ENCODE measurements at regions not wholly inside any gene's neighbourhood (a gene's known extent, or its start where the extent isn't known, plus 50 kb on each side); places are given as distances from the start of the nearest gene placed in this dataset.

DNA sequence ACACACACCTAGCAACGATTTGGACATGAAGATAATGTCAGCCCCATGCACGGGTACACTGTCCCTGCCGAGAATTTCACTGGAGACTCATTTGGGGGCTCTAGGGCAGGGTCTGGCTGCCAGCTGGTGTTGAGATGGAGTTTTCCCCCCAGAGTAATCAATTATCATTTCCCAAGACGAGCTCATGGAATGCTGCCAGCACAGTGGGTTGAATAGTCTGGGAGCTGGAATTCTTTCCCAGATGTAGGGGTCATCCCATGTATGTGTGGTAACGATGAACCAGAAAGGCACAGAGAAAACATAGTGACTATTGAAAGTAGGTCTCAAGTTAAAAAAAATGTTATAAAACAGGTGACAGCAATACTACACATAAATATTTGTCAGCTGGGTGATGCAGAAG lies 579.9 kb downstream of the MAFB start:
- in situ Hi-C loops (cut with HindIII; ENCODE audit: low pct_ligation_motif_present, low pct_unique_long_range_greater_than_20kb, low sequenced_read_pairs): no loop called here
- no peak for DNase-seq

- DNase-seq: no peak
- in situ Hi-C loops (cut with HindIII; ENCODE audit: low pct_ligation_motif_present, low pct_unique_long_range_greater_than_20kb, low sequenced_read_pairs): no loop called here
Measured at GRCh38 chr20:40108321-40108720, 580.7 kb downstream of the MAFB start.

GRCh38 chr20:40104959-40105358 lies 584.1 kb downstream of the MAFB start:
- no peak for DNase-seq
- in situ Hi-C loops (cut with HindIII; ENCODE audit: low pct_ligation_motif_present, low pct_unique_long_range_greater_than_20kb, low sequenced_read_pairs): no loop called here

GRCh38 chr20:40103420-40103819 lies 585.6 kb downstream of the MAFB start:
- in situ Hi-C loops (cut with HindIII; ENCODE audit: low pct_ligation_motif_present, low pct_unique_long_range_greater_than_20kb, low sequenced_read_pairs): no loop called here
- DNase-seq: no peak

DNA sequence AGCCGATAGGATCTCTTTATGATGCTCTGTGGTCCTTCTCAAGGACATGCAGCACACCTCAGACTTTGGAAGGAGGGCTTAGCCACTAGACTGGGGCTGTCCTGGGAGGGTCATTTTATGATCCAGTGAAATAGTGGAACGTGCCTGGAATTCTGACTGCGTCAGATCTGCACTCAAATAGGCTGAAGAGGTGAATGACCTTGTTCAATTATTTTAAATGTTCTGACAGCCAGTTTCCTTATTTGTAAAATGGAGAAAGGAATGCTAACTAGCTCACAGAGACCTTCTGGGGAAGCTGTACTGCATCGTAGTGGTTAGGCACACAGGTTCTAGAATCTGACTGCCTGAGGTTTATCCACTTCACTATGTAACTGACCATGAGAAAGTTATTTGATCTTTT lies 587.5 kb downstream of the MAFB start:
- no peak for DNase-seq
- in situ Hi-C loops (cut with HindIII; ENCODE audit: low pct_ligation_motif_present, low pct_unique_long_range_greater_than_20kb, low sequenced_read_pairs): no loop called here

DNA sequence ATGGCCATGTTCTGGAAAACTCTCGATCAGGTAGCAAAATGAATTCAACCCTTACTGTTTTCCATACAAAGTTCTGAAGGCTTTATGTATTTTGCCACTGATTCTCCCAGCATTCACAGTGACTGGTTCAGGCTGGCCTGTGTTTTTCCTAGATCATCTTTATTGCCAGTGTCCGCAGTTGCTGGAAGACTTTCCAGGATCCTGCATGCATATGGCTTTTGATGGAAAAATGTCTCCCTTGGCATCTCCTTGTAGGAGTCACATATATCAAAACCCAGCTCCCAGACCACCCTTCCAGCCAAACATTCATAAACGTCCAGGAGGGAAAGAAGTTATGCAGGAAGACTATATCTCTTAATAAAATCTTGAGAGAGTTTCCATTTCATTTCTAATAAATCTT lies 588.8 kb downstream of the MAFB start:
- no peak for DNase-seq
- in situ Hi-C loops (cut with HindIII; ENCODE audit: low pct_ligation_motif_present, low pct_unique_long_range_greater_than_20kb, low sequenced_read_pairs): no loop called here

DNA sequence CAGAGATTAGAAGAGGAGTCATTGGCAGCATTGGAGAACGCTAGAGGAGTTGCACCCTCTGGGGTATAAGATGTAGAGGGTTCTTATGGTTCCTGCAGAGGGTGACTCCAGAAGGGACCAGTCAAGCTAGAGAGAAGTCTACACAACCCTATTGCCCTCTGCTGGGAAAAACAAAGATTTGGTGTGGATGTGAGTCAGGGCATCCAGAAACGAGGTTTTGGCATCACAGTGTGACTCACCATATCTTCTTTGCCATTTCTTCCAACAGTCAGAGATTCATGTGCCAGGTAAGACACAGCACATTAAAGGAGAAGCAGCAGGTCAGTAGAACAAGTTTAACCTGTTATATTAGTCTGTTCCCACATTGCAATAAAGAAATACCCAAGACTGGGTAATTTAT lies 598.8 kb downstream of the MAFB start:
- DNase-seq: no peak
- in situ Hi-C loops (cut with HindIII; ENCODE audit: low pct_ligation_motif_present, low pct_unique_long_range_greater_than_20kb, low sequenced_read_pairs): no loop called here

- no peak for DNase-seq
- in situ Hi-C loops (cut with HindIII; ENCODE audit: low pct_ligation_motif_present, low pct_unique_long_range_greater_than_20kb, low sequenced_read_pairs): no loop called here
Measured at GRCh38 chr20:40087496-40087895, 601.5 kb downstream of the MAFB start.

GRCh38 chr20:40085513-40085912 lies 603.5 kb downstream of the MAFB start:
- in situ Hi-C loops (cut with HindIII; ENCODE audit: low pct_ligation_motif_present, low pct_unique_long_range_greater_than_20kb, low sequenced_read_pairs): no loop called here
- DNase-seq: no peak

- DNase-seq: no peak
- in situ Hi-C loops (cut with HindIII; ENCODE audit: low pct_ligation_motif_present, low pct_unique_long_range_greater_than_20kb, low sequenced_read_pairs): no loop called here
Measured at GRCh38 chr20:40082436-40082835, 606.6 kb downstream of the MAFB start.

- in situ Hi-C loops (cut with HindIII; ENCODE audit: low pct_ligation_motif_present, low pct_unique_long_range_greater_than_20kb, low sequenced_read_pairs): no loop called here
- DNase-seq: no peak
Measured at GRCh38 chr20:40081653-40082052, 607.4 kb downstream of the MAFB start.

DNA sequence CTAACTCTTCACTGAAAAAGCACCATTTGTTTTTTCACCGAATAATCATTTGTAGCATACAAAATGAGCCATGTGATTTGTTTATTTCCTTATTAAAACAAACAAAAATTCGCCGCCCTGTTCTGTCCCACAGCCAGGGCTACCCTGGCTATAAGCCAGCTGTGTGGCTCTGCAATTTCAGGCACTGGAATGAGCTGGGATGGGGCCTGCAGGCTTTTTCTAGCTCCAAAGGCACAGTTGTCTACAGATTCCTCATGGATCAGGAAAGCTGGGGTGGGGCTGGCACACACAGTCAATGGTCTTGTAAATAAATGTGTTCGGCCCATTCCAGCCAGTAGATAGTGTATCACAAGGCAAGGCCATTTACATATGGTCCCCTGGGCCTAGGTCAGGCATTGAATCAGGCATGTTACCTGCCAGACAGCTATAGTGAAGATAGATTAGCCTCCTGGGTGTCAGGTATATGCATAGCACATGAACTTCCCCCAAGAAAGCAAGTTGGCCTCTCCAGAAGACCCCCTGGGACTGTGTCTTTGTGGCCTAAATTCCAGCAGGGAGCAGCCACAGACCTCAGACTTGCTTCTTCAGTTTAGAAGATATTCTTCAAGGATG lies 608.9 kb downstream of the MAFB start:
- no peak for DNase-seq
- in situ Hi-C loops (cut with HindIII; ENCODE audit: low pct_ligation_motif_present, low pct_unique_long_range_greater_than_20kb, low sequenced_read_pairs): no loop called here

- in situ Hi-C loops (cut with HindIII; ENCODE audit: low pct_ligation_motif_present, low pct_unique_long_range_greater_than_20kb, low sequenced_read_pairs): no loop called here
Measured at GRCh38 chr20:40073535-40074111, 615.4 kb downstream of the MAFB start.

DNA sequence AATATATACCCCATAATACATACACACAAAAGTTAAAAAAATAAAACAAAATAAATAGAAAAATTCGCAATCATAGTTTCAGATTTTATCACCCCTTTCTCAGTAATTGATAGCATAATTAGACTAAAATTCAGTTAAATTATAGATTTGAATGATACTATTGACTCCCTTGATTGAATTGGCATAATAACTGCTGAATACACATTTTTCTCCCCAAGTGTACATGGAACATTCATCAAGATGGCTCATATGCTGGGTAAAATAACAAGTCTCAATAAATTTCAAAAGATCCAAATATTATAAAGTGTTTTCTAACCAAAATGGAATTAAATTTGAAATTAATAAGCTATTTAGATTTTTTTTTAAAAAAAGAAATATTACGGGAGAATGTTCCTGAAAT lies 616.1 kb downstream of the MAFB start:
- no peak for DNase-seq
- in situ Hi-C loops (cut with HindIII; ENCODE audit: low pct_ligation_motif_present, low pct_unique_long_range_greater_than_20kb, low sequenced_read_pairs): no loop called here

More at GRCh38 chr20:40073535-40074111, 615.4 kb downstream of the MAFB start:
- no peak for DNase-seq

DNA sequence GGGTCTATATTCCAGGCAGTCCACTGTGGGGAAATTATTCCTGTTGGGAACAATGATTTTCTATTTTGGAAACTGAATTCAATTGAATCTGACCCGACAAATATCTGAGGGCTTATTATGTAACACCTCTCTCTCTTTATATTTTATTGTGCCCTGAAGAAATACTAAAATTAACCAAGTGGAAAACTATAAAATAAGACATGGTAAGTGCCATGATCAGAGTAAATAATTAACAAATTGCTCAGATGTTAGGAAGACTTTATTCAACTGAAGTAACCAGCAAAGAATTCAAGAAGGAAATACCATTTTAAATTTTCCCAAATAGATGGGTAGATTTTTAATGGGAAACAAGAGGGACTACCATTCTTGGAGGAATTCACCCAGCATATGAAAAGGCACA lies 632.9 kb downstream of the MAFB start:
- DNase-seq: peak; percentile 16
- in situ Hi-C loops (cut with HindIII; ENCODE audit: low pct_ligation_motif_present, low pct_unique_long_range_greater_than_20kb, low sequenced_read_pairs): no loop called here

DNA sequence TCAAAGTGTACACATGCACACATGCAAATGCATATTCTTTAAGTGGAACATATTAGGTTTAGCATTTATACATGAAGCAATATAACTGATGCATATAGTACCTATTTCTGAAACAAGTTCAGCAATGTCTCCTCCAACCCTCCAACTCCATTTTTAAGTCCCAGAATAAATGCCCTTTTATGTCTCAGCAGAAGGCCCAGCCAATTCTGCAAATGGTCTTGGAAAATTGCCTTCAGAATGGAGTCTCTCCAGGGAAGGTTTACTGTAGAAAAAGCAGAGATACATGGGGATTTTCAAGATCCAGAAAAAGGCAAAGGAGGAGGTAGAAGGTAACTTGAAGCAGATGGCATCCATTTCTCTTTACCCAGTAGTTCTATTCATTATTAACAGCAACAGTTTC lies 633.3 kb downstream of the MAFB start:
- no peak for DNase-seq
- in situ Hi-C loops (cut with HindIII; ENCODE audit: low pct_ligation_motif_present, low pct_unique_long_range_greater_than_20kb, low sequenced_read_pairs): no loop called here

- in situ Hi-C loops (cut with HindIII; ENCODE audit: low pct_ligation_motif_present, low pct_unique_long_range_greater_than_20kb, low sequenced_read_pairs): no loop called here
- no peak for DNase-seq
Measured at GRCh38 chr20:40054311-40054710, 634.7 kb downstream of the MAFB start.

DNA sequence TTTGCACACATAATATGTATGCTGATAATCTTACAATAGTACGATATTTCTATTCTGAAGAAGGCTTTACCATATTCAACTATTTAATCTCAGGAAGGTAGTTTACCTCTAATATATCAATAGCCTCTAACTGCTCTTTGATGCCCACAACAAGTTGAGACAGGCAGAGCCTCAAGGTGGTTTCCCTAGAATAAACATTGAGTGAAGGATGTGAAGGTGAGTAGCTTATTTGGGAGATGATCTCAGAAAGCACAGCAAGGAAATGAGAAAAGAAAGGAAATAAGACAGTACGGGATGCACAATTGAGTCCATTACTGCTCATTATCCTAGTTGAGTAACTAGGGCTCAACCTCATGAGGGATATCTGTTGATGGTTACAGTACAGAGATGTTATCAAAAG lies 638.4 kb downstream of the MAFB start:
- no peak for DNase-seq
- in situ Hi-C loops (cut with HindIII; ENCODE audit: low pct_ligation_motif_present, low pct_unique_long_range_greater_than_20kb, low sequenced_read_pairs): no loop called here

GRCh38 chr20:40049854-40050253 lies 639.2 kb downstream of the MAFB start:
- in situ Hi-C loops (cut with HindIII; ENCODE audit: low pct_ligation_motif_present, low pct_unique_long_range_greater_than_20kb, low sequenced_read_pairs): no loop called here
- no peak for DNase-seq

DNA sequence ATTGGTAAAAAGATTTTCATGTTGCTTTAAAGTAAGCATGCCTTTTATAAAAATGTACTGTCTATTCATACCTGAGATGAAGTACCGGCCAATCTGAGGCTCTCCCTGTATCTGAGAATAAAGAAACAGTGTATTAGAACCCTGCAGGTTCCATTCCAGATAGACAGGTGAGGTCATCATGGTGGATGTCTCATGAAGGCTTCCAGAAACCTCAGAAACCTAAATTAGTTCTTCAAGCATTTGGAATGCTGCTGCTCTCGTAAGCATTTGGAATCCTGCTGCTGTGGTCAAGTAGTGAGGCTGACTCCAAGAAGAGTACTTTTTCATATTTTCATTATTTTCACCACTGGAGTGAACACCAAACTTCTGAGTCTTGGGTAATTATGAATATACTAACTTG lies 642.3 kb downstream of the MAFB start:
- in situ Hi-C loops (cut with HindIII; ENCODE audit: low pct_ligation_motif_present, low pct_unique_long_range_greater_than_20kb, low sequenced_read_pairs): no loop called here

DNA sequence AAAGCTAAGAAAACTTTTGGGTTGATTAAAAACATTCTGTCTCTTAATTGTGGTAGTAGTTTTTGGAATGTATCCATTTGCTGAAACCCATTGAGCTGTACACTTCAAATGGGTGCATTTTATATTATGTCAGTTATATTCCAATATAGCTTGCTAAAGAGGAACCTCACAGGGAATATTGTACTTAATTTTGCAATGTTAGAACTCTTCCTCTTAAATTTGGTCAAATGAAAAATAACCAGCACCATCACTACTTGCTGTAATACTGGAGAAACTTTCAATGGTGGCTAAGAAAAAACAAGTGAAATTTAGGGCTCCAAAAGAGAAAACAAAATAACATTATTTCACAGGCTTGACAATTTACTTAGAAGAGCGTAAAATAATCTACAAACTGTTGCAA lies 651.5 kb downstream of the MAFB start:
- in situ Hi-C loops (cut with HindIII; ENCODE audit: low pct_ligation_motif_present, low pct_unique_long_range_greater_than_20kb, low sequenced_read_pairs): no loop called here
- no peak for DNase-seq

More for the DNA sequence above, 642.3 kb downstream of the MAFB start:
- DNase-seq: no peak
